AG08396 (cell line): ENCODE measurements at regions not wholly inside any gene's neighbourhood (a gene's known extent, or its start where the extent isn't known, plus 50 kb on each side); places are given as distances from the start of the nearest gene placed in this dataset.

ENCODE experiments used
- DNase-seq: peaks from one replicate; pipeline ENCODE4 v3.0.0; 2012; ENCODE audit warnings: low spot score, mixed read lengths

DNA sequence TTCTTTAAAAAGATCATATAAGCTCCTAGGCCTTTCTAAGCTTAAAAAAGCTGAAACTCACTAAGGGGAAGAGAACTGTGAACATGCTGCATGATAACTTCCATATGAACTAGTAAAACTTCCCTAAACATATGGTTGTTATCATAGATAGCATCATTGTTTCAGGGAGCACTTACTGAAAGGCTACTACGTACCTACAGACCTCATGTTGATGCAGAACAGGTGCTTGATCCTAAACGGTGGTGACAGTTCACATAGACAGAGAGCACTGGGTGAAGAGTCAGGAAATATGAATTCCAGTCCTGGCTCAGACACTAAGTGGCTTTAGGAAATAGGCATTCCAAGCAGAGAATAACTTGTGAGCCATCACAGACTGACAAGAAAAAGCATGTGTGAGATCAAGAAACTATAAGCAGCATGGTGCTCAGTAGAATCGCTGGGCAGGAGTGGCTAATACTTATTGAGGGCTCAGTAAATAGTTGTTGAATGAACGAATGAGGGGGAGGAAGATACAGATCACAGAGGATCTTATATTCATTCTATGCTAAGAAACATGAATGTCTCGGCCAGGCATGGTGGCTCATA is 78.4 kb upstream of the NUDT4 start:
- no peak for DNase-seq

DNA sequence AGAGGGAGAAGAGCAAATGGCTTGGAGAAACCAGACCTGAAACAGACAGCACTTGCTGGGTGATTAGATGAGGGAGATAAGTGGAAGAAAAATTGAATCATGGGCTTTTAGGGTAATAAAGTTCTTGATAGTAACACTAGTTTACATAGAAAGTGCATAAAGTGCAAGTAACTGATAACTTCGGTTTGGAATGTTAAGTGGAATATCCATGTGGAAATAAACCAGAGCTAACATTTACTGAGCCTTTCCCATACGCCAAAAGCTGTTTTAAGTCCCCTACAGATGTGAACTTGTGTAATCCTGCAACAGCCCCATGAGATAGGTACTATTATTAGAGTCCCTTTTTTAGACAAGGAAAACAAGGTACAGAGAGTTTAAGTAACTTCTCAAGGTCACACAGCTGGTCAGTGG is 77.1 kb upstream of the NUDT4 start:
- DNase-seq: no peak

DNA sequence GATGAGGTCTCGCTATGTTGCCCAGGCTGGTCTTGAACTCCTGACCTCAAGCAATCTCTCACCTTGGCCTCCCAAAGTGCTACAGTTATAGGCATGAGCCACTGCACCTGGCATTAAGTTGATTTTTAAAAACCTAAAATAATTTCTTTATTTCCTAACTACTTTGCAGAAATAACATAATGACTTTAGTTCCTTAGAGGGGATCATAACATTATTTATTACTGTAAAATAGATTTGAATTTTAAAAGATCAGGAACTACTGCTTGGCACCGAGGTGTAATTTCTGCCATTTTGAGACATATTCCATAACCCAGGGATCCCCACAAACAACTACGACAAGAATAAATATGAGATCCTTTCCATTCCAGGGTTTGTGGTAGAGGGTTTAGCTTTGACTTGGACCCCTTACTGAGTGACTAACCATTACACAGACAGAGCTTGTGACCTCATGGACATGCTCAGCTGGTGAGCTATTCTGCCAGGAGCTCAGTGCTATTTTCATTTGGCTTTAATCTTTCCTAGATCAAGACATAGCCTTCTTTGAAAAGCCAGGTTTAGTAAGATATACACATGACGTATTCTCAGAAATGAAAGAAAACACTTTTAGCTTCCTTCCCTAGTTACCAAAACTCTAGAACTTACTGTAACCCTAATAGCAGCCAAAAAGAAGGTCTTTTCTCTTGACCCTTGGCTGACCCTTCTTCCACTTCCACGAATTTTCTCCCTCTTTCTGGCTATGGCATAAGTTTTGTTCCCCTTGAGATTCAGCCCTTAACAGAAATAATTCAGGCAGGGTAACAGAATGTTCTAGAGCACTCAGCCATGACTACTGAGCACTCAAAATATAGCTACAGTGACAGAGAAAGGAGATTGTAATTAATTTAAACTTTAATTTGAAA is 75.1 kb upstream of the NUDT4 start:
- DNase-seq: peak; percentile 56

DNA sequence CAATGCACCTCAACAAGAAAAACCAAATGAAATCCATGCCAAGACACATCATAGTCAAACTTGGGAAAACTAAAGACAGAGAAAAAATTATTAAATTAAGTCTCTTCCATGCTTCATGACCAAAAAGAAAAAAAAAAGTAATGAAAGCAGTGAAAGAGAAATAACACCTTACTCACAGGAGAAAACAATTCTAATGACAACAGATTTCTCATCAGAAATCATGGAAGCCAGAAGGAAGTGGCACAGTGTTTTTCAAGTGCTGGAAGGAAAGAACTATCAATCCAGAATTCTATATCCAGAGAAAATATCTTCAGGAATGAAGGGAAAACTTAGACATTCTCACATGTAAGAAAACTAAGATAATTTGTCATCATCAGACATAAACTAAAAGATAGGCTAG is 71.1 kb upstream of the NUDT4 start:
- DNase-seq: no peak

DNA sequence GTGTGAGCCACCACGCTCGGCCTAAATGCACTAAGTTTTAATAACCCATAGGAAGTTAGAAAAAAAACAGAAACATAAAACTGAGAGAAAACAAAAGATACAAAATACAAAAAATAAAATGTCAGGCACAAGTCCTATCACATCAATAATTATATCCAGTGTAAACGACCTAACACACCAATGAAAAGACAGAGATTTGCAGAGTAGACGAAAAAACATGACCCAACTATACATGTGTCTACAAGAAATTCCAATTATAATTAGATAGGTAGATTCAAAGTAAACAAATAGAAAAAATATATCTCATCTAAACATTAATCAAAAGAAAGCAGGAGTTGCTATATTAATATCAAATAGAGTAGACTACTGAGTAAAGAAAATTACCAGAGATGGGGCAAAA is 69.4 kb upstream of the NUDT4 start:
- DNase-seq: no peak

DNA sequence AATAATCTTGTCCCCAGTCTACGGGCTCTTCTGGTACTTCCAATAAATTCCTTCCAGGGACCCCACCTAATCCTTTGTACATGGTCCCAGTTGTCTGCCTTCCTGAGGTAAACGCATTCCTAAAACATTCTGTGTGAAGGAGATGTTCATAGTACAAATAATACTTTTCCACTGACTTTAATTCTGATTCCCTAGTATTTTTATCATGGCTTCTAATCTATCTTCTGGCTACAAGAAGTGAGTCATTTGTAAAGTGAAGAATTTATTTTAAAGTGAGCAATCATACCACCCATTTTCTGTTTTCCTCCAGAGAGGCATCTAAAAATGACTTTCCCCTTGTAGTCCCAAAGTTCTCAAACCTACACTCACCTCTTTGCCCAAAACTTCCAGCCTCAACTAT is 65.9 kb upstream of the NUDT4 start:
- no peak for DNase-seq

DNA sequence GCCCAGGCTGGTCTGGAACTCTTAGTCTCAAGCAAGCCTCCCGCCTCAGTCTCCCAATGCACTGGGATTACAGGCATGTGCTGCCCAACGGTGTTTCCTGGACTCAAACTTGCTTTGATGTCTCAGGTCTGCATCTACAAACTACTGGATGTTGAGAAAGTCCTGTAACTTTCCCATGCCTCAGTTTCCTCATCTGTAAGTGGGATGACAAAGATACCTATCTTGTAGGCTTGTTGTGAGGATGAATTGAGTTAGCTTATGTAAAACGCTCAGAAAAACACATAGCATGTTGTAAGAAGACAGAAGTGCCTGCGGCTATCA is 63.6 kb upstream of the NUDT4 start:
- no peak for DNase-seq

DNA sequence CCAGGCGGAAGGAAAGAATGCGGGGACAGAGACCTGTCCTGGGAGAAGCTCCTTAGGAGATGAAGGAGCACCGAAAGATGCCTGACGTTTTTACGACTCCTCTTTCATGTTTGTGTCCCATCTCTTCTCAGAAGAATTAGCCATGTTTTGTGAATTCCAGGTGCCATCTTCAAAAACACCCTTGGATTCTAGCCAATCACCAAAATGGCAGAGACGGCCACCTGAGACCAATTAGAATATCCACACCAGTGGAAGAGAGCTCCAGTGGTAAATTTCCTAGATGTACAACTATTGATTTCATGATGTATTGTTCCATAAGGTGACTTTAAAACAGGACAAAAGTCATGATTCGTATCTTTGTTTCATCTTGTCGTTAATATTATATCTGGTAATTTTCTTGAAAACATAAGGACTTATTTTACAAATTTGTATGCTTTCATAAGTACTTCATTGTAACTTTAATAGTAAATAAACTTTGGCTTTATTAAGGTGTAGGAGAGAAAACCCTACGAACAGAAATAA is 62.3 kb upstream of the NUDT4 start:
- no peak for DNase-seq

DNA sequence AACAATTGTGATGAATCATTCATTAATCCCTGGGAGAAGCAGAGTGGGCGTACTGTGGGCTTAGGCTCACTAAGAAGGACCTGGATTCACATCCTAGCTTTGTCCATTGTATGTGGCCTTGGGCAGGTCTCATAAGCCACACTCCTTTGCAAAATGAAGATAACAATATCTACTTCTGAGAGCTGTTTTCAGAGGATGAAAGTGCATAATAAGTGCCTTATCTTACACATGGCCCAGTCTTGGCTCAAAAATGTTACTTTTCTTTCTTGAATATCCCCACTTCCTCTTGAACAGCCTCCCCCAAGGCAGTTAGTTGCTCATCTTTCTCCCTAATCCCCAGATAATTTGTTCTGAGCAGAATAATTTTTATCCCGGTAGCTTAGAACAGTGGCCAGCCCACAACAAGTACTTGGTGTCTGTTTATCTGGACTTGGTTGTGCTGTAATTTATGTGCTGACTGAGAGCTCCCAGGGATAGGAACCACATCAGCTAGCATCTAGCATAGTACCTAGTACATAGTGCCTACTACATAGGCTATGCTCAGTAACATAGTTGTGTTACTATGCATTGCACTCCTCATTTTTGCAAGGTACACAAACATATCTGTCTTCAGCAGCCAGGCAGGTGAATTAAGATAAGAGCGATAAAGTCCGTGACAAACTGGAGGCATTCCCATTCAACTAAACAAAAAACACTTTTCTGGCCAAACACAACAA is 61.7 kb upstream of the NUDT4 start:
- DNase-seq: no peak

DNA sequence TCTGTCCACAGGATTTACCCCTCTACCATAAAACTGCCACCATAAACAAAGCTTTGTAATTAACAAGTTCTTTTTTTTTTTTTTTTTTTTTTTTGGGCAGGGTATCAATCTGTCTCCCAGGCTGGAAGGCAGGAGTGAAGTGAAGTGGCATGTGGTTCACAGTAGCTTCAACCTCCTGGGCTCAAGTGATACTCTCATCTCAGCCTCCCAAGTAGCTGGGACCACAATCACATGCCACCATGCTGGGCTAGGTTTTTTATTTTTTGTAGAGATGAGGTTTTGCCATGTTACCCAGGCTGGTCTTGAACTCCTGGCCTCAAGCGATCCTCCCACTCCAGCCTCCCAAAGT is 61.1 kb upstream of the NUDT4 start:
- DNase-seq: no peak

DNA sequence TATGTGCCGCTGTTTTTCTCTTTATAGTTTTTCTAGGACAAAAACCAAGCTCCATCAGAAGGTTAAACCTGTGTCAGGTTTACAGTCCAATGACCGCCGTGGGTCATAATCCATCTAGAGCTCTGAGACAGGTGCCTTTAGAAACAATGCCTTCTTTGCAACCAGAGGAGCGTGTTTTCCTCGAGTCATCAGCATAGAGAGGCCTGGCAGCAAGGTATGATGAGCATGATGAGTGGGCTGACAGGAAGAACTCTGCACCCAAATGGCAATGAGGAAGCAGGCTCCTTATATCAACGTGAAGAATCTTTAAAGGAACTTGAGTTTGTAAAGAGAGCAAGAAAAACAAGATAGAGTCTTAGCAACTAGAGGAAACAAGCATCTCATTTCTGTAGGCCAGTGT is 60.5 kb upstream of the NUDT4 start:
- DNase-seq: no peak

DNA sequence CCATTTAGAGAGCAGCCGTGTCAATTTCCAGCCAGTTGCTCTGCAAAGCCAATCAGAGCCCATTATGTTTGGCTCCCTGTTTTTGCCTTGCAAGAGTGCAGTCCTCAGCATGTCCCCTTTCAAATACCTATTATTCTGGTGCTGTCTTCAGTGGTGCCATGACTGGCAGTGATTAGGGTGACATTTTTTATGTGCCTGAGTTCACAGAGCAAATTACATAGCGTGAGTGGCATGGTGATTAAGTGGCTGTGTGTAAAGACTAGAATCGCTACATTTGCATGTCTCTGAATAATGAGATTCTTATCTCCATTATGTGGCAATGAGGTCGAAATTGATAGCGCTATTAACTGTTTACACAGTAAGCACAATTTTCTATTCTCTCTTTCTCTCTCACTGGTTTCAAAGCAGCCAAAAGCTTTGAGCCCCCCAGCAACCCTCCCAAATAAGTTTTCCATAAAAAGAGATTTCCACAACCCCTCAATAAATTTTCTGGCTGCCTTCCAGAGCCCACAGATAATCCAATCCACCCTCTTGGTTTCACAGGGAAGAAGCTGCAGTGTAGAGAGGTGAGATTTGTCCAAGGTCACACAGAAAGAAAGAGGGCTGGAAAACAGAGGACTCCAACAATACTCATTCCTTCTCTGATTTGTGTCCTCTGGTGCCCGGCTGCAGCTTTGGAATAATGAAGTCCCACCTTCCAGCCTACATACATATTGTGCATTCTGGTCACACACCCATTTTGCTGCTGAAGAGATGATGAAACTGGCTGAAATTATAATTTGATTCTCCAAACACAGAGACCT is 58.8 kb upstream of the NUDT4 start:
- no peak for DNase-seq

DNA sequence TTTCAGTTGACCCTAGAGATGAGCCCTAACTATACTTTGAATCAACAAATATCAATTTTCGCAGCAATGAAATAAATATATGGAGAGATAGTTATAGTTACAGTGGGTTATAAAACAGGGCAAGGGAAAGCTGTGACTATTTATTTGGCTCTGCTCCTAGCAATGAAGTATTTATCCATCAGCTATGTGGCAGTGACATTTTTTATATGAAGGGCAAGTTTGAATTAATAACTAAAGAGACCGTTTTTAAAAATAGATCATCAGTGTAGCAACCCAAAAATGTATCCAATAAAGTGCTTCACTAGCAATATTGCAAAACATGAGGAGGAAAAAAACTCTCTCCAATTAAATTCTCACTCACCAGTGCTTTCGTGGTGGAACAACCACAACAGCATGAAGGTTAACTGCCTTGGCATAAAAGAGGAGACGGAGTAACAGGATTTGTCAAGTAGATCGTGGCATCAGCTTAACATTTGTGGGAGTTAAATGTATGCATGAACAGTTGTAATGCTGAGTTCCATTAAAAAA is 58.1 kb upstream of the NUDT4 start:
- DNase-seq: no peak

DNA sequence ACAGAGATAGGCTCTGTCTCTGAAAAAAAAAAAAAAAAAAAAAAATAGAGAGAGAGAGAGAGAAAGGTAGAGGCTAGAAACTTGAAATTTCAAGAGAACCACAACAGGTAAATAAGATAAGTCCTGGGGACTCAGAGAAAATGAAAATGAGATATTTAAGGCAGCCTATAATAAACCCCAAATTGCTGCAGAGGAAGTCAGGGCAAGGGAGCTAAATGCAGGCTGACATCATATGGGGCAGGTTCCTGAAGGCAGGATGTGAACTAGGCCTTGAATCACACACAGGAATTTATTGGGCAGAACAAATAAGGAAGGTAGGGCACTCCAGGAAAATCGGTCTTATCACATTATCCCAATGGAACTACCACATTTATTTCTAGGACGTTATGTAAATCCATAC is 54.9 kb upstream of the NUDT4 start:
- no peak for DNase-seq

DNA sequence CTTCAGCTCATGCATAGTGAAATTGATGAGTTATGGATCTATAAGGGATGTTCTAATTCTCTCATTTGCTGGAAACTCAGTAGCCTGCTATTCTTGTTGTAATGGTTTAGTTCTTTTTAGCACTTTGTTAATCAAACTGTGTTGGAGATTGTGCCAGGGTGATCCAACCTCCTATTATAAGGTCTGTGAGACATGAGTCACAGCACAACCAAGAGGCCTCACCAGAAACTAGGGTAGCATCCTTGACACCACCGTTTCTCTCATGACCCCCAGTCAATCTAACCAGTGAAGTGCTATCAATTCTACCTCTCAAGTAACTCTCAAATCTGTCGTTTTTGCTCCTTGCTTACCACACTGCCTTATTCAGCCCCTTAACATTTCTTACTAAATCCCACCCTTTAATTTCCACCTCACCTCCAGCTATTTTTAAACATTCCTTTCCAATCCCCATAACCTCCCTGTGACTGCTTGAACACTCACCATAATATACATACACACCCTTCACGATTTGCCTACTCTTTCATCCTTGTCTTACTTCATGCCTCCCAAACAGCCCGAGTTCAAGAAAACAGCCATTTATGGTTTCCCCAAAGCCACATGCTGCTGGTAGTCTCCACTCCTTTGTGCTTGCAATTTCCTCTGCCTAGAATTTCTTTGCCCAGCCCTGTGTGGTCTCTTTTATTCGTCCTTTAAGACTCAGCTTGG is 53.9 kb upstream of the NUDT4 start:
- DNase-seq: no peak

DNA sequence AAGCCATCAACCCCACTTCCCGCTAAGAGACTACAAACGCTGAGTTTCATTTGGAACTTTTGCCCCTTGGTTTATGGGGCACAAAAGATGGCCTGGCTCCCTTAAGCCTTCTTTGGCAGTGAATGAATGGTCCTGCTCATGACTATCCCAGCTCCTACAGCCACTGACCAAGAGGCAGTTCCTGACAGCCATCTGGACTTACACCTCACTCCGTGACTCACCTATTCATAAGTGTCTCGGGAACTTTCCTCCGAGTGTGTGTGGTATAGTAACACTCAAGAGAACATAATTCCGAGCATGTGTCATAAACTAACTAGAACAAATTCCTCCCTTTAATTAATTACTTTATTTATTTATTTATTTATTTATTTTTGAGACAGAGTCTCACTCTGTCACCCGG is 51.9 kb upstream of the NUDT4 start:
- peak; percentile 39 for DNase-seq
